ENCODE measurements at regions not wholly inside any gene's neighbourhood (a gene's known extent, or its start where the extent isn't known, plus 50 kb on each side); places are given as distances from the start of the nearest gene placed in this dataset.

- H4K8ac ChIP-seq (ENCODE audit: low read depth in 2 of 2, low read length in 2 of 2): no peak overlapping the region
- no peak overlapping the region for H3K4me3 ChIP-seq (ENCODE audit: insufficient read depth, low read depth, low read length)
- no peak overlapping the region for H2BK15ac ChIP-seq (ENCODE audit: low read depth, low read length)
- no peak overlapping the region for H3K23ac ChIP-seq (ENCODE audit: low read depth, low read length)
- intact Hi-C loops (cut with micrococcal nuclease) (no loop called here), dilution Hi-C loops (cut with HindIII; ENCODE audit: low sequenced_read_pairs, unreplicated experiment) (no loop called here), in situ Hi-C loops (cut with MboI; ENCODE audit: low sequenced_read_pairs) (no loop called here)
- no peak overlapping the region for H3K56ac ChIP-seq (ENCODE audit: extremely low read depth, insufficient read depth, low read length)
- H3K27ac ChIP-seq (ENCODE audit: insufficient read depth, low read length): no peak overlapping the region
- no peak for ATAC-seq (ENCODE audit: low read depth)
- no peak overlapping the region for H2BK5ac ChIP-seq (ENCODE audit: low read depth, low read length, poor library complexity, severe bottlenecking)
- H3K4ac ChIP-seq (ENCODE audit: low read depth, low read length): no peak overlapping the region
- TF ChIP-seq FOS (IDR thresholded peaks at IDR 0.05; ENCODE audit: low read depth, low read length) (no peak), RCOR1 (IDR thresholded peaks at IDR 0.05; ENCODE audit: insufficient replicate concordance, low read length) (no peak), USF2 (IDR thresholded peaks at IDR 0.05; ENCODE audit: low read depth, low read length) (no peak), NFE2L2 (IDR thresholded peaks at IDR 0.05; ENCODE audit: low read depth, low read length) (no peak)
- H3K9ac ChIP-seq (ENCODE audit: low read depth, low read length): no peak overlapping the region
- ChIA-PET POLR2A (ENCODE audit: unreplicated experiment) (no interaction called here), CTCF (no interaction called here)
- no peak overlapping the region for H4K5ac ChIP-seq (ENCODE audit: low read depth, low read length)
- no peaks in the 10 kb centered on the region for H3K4me1 ChIP-seq (ENCODE audit: control insufficient read depth, insufficient read depth, low read length)
- H4K91ac ChIP-seq (ENCODE audit: insufficient read depth, low read depth, low read length): no peak overlapping the region
- no peaks in the 10 kb centered on the region for H4K20me1 ChIP-seq (ENCODE audit: insufficient read depth, low read length)
- H3K79me1 ChIP-seq (ENCODE audit: low read depth in 1 of 2, low read length in 2 of 2): no peaks in the 10 kb centered on the region
- no peak for DNase-seq
- H2AK5ac ChIP-seq (ENCODE audit: low read depth, low read length): no peak overlapping the region
- H3K9me1 ChIP-seq (ENCODE audit: insufficient read depth, low read length): no peaks in the 10 kb centered on the region
- no TSS peak for BruUV-seq (replicated peaks)
- H3K36me3 ChIP-seq (ENCODE audit: control insufficient read depth, insufficient read depth, low read length): no peaks in the 10 kb centered on the region
- no peak overlapping the region for H2BK20ac ChIP-seq (ENCODE audit: low read depth, low read length)
- no peaks in the 10 kb centered on the region for H3K27me3 ChIP-seq (ENCODE audit: control insufficient read depth, insufficient read depth, low read length)
- peaks cover 25% of the 10 kb centered on the region for H3K9me3 ChIP-seq (ENCODE audit: control insufficient read depth, insufficient read depth, low read length)
- no peak overlapping the region for H2AFZ ChIP-seq (replicated peaks; ENCODE audit: low read length, poor library complexity)
- H3K4me2 ChIP-seq (ENCODE audit: low read depth, low read length): no peak overlapping the region
- H2BK120ac ChIP-seq (ENCODE audit: low read depth, low read length): no peak overlapping the region
- no peak overlapping the region for H3K14ac ChIP-seq (replicated peaks; ENCODE audit: low read depth, low read length)
- no peak overlapping the region for H3K18ac ChIP-seq (ENCODE audit: low read depth, low read length)
- H2AK9ac ChIP-seq (replicated peaks; ENCODE audit: low read depth, low read length, poor library complexity): no peak overlapping the region
These were observed 265.8 kb downstream of the TENT4A start for GRCh38 chr5:6979061-6979460.

All from IMR-90 (cell line).